ENCODE measurements at regions not wholly inside any gene's neighbourhood (a gene's known extent, or its start where the extent isn't known, plus 50 kb on each side); places are given as distances from the start of the nearest gene placed in this dataset.
A peak's percentile ranks its signal among the peaks of the same experiment; 100 is the strongest.

DNA sequence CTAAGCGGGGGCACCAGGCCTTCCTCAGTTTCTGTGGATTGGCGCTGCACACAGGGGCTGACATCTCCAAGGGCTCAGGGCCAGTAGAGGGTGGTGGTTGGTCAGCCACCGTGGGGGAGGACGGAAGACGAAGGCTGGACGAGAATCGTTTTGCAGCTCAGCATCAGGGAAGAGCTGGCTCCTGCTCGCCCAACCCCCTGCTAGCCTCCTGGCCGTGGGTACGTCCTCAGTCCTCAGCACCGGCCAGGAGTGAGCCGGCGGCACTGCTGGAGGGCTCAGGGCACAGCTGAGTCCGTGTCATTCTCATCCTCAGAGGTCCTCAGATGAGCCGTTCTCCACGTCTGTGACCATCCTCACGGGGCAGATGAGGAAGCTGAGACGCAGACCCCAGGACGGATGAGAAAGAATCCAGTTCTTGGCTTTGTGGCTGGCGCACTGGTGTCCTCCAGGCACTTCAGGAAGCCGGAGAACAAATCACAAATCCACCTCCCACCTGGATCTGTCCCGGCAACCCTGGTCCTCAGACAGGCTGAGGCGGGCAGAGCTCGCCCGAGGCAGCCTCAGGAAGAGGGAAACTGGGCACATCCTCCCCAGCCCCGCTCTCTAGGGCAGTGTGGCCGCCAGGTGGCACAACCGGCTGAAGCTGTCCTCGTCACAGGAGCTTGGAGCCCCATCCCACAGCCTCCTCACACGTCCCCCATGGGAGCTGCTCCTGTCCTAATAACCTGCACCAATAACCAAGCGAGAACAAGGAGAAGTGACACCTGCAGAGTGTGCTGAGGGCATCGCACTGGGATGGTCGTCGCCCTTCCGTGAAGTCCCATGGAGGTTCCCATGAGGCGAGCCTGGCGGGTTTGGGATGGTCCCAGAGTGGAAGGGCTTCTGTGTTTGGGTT lies 393.7 kb downstream of the BRD1 start:
- no peak for TF ChIP-seq ZNF565 (CRISPR knock-in tag; conservative IDR thresholded peaks at IDR 0.05; ENCODE audit: low read depth)
- no peak for TF ChIP-seq RARB (CRISPR knock-in tag; IDR thresholded peaks at IDR 0.05)
- no peak for TF ChIP-seq OSR1 (CRISPR knock-in tag; IDR thresholded peaks at IDR 0.05)
- TF ChIP-seq ZFP3 (CRISPR knock-in tag; IDR thresholded peaks at IDR 0.05), result no peak
- no peak for TF ChIP-seq ESRRG (CRISPR knock-in tag; IDR thresholded peaks at IDR 0.05)
- TF ChIP-seq TOX (CRISPR knock-in tag; IDR thresholded peaks at IDR 0.05; ENCODE audit: borderline replicate concordance), result no peak
- TF ChIP-seq, protein P1, sequence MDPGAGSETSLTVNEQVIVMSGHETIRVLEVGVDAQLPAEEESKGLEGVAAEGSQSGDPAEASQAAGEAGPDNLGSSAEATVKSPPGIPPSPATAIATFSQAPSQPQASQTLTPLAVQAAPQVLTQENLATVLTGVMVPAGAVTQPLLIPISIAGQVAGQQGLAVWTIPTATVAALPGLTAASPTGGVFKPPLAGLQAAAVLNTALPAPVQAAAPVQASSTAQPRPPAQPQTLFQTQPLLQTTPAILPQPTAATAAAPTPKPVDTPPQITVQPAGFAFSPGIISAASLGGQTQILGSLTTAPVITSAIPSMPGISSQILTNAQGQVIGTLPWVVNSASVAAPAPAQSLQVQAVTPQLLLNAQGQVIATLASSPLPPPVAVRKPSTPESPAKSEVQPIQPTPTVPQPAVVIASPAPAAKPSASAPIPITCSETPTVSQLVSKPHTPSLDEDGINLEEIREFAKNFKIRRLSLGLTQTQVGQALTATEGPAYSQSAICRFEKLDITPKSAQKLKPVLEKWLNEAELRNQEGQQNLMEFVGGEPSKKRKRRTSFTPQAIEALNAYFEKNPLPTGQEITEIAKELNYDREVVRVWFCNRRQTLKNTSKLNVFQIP (CRISPR knock-in tag; IDR thresholded peaks at IDR 0.05; ENCODE audit: borderline replicate concordance, low read depth), result no peak
- no peak for TF ChIP-seq SNAI2 (CRISPR knock-in tag; IDR thresholded peaks at IDR 0.05)
- TF ChIP-seq, protein P2, sequence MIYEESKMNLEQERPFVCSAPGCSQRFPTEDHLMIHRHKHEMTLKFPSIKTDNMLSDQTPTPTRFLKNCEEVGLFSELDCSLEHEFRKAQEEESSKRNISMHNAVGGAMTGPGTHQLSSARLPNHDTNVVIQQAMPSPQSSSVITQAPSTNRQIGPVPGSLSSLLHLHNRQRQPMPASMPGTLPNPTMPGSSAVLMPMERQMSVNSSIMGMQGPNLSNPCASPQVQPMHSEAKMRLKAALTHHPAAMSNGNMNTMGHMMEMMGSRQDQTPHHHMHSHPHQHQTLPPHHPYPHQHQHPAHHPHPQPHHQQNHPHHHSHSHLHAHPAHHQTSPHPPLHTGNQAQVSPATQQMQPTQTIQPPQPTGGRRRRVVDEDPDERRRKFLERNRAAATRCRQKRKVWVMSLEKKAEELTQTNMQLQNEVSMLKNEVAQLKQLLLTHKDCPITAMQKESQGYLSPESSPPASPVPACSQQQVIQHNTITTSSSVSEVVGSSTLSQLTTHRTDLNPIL (CRISPR knock-in tag; IDR thresholded peaks at IDR 0.05; ENCODE audit: low read depth), result no peak
- TF ChIP-seq, protein P3, sequence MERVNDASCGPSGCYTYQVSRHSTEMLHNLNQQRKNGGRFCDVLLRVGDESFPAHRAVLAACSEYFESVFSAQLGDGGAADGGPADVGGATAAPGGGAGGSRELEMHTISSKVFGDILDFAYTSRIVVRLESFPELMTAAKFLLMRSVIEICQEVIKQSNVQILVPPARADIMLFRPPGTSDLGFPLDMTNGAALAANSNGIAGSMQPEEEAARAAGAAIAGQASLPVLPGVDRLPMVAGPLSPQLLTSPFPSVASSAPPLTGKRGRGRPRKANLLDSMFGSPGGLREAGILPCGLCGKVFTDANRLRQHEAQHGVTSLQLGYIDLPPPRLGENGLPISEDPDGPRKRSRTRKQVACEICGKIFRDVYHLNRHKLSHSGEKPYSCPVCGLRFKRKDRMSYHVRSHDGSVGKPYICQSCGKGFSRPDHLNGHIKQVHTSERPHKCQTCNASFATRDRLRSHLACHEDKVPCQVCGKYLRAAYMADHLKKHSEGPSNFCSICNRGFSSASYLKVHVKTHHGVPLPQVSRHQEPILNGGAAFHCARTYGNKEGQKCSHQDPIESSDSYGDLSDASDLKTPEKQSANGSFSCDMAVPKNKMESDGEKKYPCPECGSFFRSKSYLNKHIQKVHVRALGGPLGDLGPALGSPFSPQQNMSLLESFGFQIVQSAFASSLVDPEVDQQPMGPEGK (CRISPR knock-in tag; IDR thresholded peaks at IDR 0.05; ENCODE audit: borderline replicate concordance), result no peak
- no peak for TF ChIP-seq PPARA (CRISPR knock-in tag; IDR thresholded peaks at IDR 0.05; ENCODE audit: borderline replicate concordance)
- no peak for TF ChIP-seq ZNF70 (CRISPR knock-in tag; IDR thresholded peaks at IDR 0.05)
- TF ChIP-seq TCF4 (CRISPR knock-in tag; IDR thresholded peaks at IDR 0.05; ENCODE audit: borderline replicate concordance), result no peak
- TF ChIP-seq BACH2 (CRISPR knock-in tag; IDR thresholded peaks at IDR 0.05; ENCODE audit: borderline replicate concordance), result no peak
- no peak for TF ChIP-seq ISL1 (CRISPR knock-in tag; IDR thresholded peaks at IDR 0.05)
- TF ChIP-seq GLIS3 (CRISPR knock-in tag; IDR thresholded peaks at IDR 0.05), result no peak
- TF ChIP-seq ZNF8 (CRISPR knock-in tag; IDR thresholded peaks at IDR 0.05), result no peak
- TF ChIP-seq ZFP30 (CRISPR knock-in tag; IDR thresholded peaks at IDR 0.05), result no peak
- peak; percentile 60 for ATAC-seq

DNA sequence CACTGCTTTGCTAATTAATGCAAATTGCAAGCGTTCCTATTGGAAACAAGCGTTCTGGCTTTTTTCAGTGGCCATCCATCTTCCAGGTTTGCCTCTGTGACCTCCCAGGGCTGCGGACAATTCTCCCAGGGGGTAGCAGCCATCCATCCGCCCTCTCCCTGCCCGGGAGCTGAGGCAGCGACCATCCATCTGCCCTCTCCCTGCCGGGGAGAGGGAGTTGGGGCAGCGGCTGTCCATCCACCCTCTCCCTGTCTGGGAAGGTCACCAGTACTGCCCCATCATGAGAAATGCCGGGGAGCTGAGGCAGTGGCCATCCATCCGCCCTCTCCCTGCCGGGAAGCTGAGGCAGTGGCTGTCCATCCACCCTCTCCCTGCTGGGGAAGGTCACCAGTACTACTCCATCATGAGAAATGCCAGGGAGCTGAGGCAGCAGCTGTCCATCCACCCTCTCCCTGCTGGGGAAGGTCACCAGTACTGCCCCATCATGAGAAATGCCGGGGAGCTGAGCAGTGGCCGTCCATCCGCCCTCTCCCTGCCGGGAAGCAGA lies 394.7 kb downstream of the BRD1 start:
- no peak for TF ChIP-seq ZNF70 (CRISPR knock-in tag; IDR thresholded peaks at IDR 0.05)
- TF ChIP-seq ZNF8 (CRISPR knock-in tag; IDR thresholded peaks at IDR 0.05), result no peak
- TF ChIP-seq ARNTL (CRISPR knock-in tag; IDR thresholded peaks at IDR 0.05; ENCODE audit: borderline replicate concordance, low read depth), result no peak
- no peak for TF ChIP-seq TOX (CRISPR knock-in tag; IDR thresholded peaks at IDR 0.05; ENCODE audit: borderline replicate concordance)
- TF ChIP-seq TCF4 (CRISPR knock-in tag; IDR thresholded peaks at IDR 0.05; ENCODE audit: borderline replicate concordance), result no peak
- TF ChIP-seq ZNF565 (CRISPR knock-in tag; conservative IDR thresholded peaks at IDR 0.05; ENCODE audit: low read depth), result no peak
- no peak for TF ChIP-seq ZFP3 (CRISPR knock-in tag; IDR thresholded peaks at IDR 0.05)
- TF ChIP-seq BACH2 (CRISPR knock-in tag; IDR thresholded peaks at IDR 0.05; ENCODE audit: borderline replicate concordance), result no peak
- TF ChIP-seq ISL1 (CRISPR knock-in tag; IDR thresholded peaks at IDR 0.05), result no peak
- no peak for TF ChIP-seq ZFP30 (CRISPR knock-in tag; IDR thresholded peaks at IDR 0.05)
- no peak for TF ChIP-seq PPARA (CRISPR knock-in tag; IDR thresholded peaks at IDR 0.05; ENCODE audit: borderline replicate concordance)
- TF ChIP-seq ZC3H10 (CRISPR knock-in tag; IDR thresholded peaks at IDR 0.05), result no peak
- no peak for TF ChIP-seq GLIS3 (CRISPR knock-in tag; IDR thresholded peaks at IDR 0.05)
- TF ChIP-seq, protein P4, sequence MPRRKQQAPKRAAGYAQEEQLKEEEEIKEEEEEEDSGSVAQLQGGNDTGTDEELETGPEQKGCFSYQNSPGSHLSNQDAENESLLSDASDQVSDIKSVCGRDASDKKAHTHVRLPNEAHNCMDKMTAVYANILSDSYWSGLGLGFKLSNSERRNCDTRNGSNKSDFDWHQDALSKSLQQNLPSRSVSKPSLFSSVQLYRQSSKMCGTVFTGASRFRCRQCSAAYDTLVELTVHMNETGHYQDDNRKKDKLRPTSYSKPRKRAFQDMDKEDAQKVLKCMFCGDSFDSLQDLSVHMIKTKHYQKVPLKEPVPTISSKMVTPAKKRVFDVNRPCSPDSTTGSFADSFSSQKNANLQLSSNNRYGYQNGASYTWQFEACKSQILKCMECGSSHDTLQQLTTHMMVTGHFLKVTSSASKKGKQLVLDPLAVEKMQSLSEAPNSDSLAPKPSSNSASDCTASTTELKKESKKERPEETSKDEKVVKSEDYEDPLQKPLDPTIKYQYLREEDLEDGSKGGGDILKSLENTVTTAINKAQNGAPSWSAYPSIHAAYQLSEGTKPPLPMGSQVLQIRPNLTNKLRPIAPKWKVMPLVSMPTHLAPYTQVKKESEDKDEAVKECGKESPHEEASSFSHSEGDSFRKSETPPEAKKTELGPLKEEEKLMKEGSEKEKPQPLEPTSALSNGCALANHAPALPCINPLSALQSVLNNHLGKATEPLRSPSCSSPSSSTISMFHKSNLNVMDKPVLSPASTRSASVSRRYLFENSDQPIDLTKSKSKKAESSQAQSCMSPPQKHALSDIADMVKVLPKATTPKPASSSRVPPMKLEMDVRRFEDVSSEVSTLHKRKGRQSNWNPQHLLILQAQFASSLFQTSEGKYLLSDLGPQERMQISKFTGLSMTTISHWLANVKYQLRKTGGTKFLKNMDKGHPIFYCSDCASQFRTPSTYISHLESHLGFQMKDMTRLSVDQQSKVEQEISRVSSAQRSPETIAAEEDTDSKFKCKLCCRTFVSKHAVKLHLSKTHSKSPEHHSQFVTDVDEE (CRISPR knock-in tag; IDR thresholded peaks at IDR 0.05), result no peak
- TF ChIP-seq, protein P1 (CRISPR knock-in tag; IDR thresholded peaks at IDR 0.05; ENCODE audit: borderline replicate concordance, low read depth), result no peak
- TF ChIP-seq, protein P2 (CRISPR knock-in tag; IDR thresholded peaks at IDR 0.05; ENCODE audit: low read depth), result no peak
- TF ChIP-seq ESRRG (CRISPR knock-in tag; IDR thresholded peaks at IDR 0.05), result no peak
- TF ChIP-seq SNAI2 (CRISPR knock-in tag; IDR thresholded peaks at IDR 0.05), result no peak
- TF ChIP-seq RARB (CRISPR knock-in tag; IDR thresholded peaks at IDR 0.05), result no peak
- TF ChIP-seq, protein P5, sequence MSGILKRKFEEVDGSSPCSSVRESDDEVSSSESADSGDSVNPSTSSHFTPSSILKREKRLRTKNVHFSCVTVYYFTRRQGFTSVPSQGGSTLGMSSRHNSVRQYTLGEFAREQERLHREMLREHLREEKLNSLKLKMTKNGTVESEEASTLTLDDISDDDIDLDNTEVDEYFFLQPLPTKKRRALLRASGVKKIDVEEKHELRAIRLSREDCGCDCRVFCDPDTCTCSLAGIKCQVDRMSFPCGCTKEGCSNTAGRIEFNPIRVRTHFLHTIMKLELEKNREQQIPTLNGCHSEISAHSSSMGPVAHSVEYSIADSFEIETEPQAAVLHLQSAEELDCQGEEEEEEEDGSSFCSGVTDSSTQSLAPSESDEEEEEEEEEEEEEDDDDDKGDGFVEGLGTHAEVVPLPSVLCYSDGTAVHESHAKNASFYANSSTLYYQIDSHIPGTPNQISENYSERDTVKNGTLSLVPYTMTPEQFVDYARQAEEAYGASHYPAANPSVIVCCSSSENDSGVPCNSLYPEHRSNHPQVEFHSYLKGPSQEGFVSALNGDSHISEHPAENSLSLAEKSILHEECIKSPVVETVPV (CRISPR knock-in tag; IDR thresholded peaks at IDR 0.05), result no peak
- no peak for ATAC-seq

Measured in SK-N-SH treated with all-trans-retinoic acid at 6 μM for 48 hours (cell line).